ENCODE measurements at regions not wholly inside any gene's neighbourhood (a gene's known extent, or its start where the extent isn't known, plus 50 kb on each side); places are given as distances from the start of the nearest gene placed in this dataset.

DNA sequence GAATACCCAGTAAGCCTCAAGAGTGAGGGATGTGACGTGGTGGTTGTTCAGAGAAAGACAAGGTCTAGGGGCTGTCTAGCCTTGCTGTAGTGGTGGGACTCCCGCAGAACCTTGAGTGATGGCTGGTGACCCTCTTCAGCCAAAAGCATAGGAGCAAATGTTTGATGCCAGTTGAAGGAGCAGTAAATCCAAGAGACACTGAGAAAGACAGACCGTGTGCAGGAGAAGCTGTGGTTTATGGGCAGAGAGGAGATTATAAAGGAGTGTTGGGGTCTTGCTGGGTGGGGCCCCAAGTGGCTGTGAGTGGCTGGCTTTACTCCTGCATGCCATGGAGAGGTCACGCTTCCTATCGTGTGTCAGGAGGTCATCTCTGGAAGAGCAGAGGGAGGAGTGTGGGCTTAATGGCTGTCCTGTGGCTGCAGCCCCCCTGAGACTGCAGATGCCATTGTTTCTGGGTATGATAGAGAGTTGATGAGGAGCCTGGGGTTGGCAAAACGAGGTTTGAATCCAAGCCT lies 152.0 kb upstream of the CCND2 start:
- peak in 1 of 2 donors; percentile 15 for DNase-seq (ENCODE audit: low spot score in 2 of 2)
- H3K27ac ChIP-seq, result no peak overlapping the region
- no peaks in the 10 kb centered on the region for H3K36me3 ChIP-seq
- intact Hi-C loops (cut with DNase I), result no loop called here
- no peak overlapping the region for H3K4me3 ChIP-seq
- TF ChIP-seq, protein P1, sequence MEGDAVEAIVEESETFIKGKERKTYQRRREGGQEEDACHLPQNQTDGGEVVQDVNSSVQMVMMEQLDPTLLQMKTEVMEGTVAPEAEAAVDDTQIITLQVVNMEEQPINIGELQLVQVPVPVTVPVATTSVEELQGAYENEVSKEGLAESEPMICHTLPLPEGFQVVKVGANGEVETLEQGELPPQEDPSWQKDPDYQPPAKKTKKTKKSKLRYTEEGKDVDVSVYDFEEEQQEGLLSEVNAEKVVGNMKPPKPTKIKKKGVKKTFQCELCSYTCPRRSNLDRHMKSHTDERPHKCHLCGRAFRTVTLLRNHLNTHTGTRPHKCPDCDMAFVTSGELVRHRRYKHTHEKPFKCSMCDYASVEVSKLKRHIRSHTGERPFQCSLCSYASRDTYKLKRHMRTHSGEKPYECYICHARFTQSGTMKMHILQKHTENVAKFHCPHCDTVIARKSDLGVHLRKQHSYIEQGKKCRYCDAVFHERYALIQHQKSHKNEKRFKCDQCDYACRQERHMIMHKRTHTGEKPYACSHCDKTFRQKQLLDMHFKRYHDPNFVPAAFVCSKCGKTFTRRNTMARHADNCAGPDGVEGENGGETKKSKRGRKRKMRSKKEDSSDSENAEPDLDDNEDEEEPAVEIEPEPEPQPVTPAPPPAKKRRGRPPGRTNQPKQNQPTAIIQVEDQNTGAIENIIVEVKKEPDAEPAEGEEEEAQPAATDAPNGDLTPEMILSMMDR (IDR thresholded peaks at IDR 0.05), result no peak
- H3K9me3 ChIP-seq, result no peaks in the 10 kb centered on the region
- no peaks in the 10 kb centered on the region for H3K27me3 ChIP-seq
- H3K4me1 ChIP-seq, result no peaks in the 10 kb centered on the region

DNA sequence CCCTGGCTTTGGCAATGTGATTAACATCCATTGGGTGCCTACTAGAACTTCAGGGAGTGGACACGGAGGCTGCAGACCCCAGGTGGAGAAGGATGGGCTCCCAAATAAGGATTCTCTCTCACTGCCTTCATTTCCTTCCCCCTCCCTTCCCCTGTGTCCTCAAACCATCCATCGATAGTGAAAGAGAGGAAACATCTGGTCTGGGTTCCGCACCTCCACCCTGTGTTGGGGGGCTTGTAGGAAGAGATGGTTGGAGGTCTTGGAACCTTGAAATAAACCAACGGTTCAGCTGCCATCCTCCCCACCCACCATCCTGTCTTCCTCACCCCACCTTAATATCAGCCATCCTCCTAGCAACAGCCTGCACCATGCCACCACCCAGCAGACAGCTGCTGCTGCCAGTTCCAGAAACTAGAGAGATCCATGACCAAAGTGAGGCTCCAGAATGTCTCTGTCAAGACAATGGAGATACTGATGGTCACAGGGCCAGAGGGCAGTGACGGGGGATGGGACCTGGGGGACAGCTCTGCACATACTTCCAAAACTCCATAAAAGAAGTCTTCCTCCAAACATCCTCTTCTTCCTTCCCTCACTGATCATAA lies 153.1 kb upstream of the CCND2 start:
- no peak overlapping the region for H3K27ac ChIP-seq
- no peak overlapping the region for H3K4me3 ChIP-seq
- TF ChIP-seq, protein P1 (IDR thresholded peaks at IDR 0.05), result no peak
- DNase-seq (ENCODE audit: low spot score in 2 of 2), result peak in 1 of 2 donors; percentile 8
- no peaks in the 10 kb centered on the region for H3K36me3 ChIP-seq
- no peaks in the 10 kb centered on the region for H3K27me3 ChIP-seq
- no peaks in the 10 kb centered on the region for H3K4me1 ChIP-seq
- intact Hi-C loops (cut with DNase I), result no loop called here
- H3K9me3 ChIP-seq, result no peaks in the 10 kb centered on the region

DNA sequence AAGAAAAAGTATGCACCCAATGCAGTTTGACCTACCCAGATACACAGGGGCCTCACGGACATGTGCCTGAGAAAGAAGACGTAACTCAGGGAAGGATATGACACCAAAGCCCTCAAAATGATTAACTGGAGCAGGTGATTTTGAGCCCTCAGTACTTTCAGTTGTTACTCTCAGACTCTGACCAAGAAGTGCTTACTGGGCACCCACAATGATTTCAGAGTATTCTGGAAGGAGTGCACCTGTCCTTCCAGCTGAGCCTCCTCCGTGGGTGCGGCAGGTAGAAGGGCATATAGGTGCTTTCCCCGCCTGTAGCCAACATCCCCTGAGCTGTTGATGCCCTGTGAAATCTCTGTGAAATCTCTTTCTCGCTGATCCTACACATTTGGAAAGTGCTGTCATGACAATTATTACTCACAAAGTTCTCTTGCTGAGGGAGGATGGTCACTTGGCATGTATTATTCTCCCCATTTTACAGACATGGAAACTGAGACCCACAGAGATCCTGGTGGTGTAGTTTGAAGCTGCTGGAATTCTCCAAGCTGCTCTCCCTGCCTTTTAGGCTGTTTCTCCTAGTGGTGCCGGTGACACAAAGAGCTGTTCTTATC lies 154.3 kb upstream of the CCND2 start:
- H3K27me3 ChIP-seq, result no peaks in the 10 kb centered on the region
- DNase-seq (ENCODE audit: low spot score in 2 of 2), result no peak
- TF ChIP-seq, protein P1 (IDR thresholded peaks at IDR 0.05), result no peak
- intact Hi-C loops (cut with DNase I), result no loop called here
- H3K36me3 ChIP-seq, result no peaks in the 10 kb centered on the region
- no peaks in the 10 kb centered on the region for H3K9me3 ChIP-seq
- no peak overlapping the region for H3K4me3 ChIP-seq
- H3K4me1 ChIP-seq, result no peaks in the 10 kb centered on the region
- no peak overlapping the region for H3K27ac ChIP-seq

DNA sequence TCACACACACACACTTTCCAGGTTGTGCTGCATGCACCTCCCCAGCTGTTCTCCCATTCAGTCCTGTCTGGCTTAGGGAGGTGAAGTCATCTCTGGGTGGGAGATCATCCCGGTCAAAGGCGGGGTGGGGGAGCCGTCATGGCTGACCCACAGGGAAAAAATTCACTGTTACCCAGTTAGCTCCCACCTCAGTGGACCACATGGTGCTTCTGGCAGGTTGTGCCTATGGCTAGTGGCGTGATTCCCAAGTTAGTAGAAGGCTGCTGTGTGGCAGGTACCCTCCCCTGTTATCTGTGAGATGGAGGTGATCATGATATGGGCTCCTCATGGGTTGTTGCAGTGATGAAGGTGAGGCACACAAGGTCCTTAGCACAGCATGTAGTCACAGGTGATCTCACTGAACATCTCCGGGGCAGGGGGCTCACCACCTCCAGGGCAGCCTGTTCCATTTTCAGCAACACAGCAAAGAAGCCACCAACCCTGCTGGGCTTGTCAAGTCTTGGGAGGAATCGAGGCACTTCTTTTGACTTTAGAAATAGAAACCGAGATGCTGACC lies 154.9 kb upstream of the CCND2 start:
- Histone ChIP-seq H3K27me3 (no peaks in the 10 kb centered on the region), H3K27ac (no peak overlapping the region), H3K4me3 (no peak overlapping the region), H3K36me3 (no peaks in the 10 kb centered on the region), H3K9me3 (no peaks in the 10 kb centered on the region), H3K4me1 (no peaks in the 10 kb centered on the region)
- TF ChIP-seq, protein P1 (IDR thresholded peaks at IDR 0.05), result no peak
- intact Hi-C loops (cut with DNase I), result no loop called here
- peak in 1 of 2 donors; percentile 52 for DNase-seq (ENCODE audit: low spot score in 2 of 2)

DNA sequence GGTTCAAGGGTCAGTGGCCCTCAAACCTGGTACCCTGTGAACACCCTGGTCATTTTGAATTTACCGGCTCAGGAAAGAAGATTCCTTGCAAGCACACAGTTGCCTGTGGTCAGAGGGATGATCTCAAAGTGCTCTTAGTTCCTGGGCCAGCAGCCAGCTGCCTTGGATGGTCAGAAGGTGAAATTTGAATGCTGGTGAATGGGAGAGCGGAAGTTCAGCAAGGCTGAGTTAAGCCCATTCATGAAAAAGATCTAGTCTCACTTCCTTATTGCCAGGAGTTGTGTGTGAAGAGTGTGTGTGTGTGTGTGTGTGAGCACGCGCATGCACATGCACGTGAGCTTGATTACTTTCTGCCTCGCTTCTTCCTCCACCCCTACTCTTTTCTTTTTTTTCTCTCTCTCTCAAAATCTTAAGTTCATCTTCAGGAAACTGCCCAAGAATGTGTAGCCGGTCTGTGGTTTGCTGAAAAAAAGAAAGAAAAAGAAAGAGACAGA lies 155.5 kb upstream of the CCND2 start:
- no peak overlapping the region for H3K4me3 ChIP-seq
- H3K36me3 ChIP-seq, result no peaks in the 10 kb centered on the region
- TF ChIP-seq, protein P1 (IDR thresholded peaks at IDR 0.05), result no peak
- no peak overlapping the region for H3K27ac ChIP-seq
- no peaks in the 10 kb centered on the region for H3K27me3 ChIP-seq
- no peaks in the 10 kb centered on the region for H3K4me1 ChIP-seq
- H3K9me3 ChIP-seq, result no peaks in the 10 kb centered on the region
- intact Hi-C loops (cut with DNase I), result no loop called here
- peak in 1 of 2 donors; percentile 62 for DNase-seq (ENCODE audit: low spot score in 2 of 2)

Data from ascending aorta (tissue), 2 donors.